Prostate gland (tissue), 2 donors: ENCODE measurements at regions not wholly inside any gene's neighbourhood (a gene's known extent, or its start where the extent isn't known, plus 50 kb on each side); places are given as distances from the start of the nearest gene placed in this dataset.

ENCODE experiments used
- DNase-seq: peaks from one replicate; pipeline ENCODE4 v3.0.0-alpha.2; 2019; ENCODE audit warnings: low spot score
- H3K27ac ChIP-seq, 2 donors: fragments of 200-600 bp; sonication (generic); 2 replicates each; pipeline ENCODE4 v1.5.1; 2017 to 2019
- H3K27me3 ChIP-seq: fragments of 200-600 bp; sonication (generic); replicated peaks from 2 replicates; pipeline ENCODE4 v1.5.1; 2019; ENCODE audit not compliant: insufficient read depth
- H3K36me3 ChIP-seq, 2 donors: fragments of 200-600 bp; sonication (generic); 1 replicate in 1 of 2; 2 replicates in 1 of 2; pipeline versions ENCODE4 v1.5.1 to v1.8.1; 2017 to 2019
- H3K4me1 ChIP-seq: fragments of 200-600 bp; sonication (generic); replicated peaks from 2 replicates; pipeline ENCODE4 v1.5.1; 2019
- H3K4me3 ChIP-seq, 2 donors: fragments of 200-600 bp; sonication (generic); 2 replicates each; pipeline ENCODE4 v1.5.1; 2017 to 2019
- H3K9me3 ChIP-seq: fragments of 200-600 bp; sonication (generic); 2 replicates; pipeline ENCODE4 v1.5.1; 2017
- CTCF ChIP-seq, 4 experiments: fragments of 200-600 bp in 2 of 4; fragments of 450-650 bp in 2 of 4; sonication (generic) in 2 of 4; IDR thresholded peaks; 1 replicate in 3 of 4; 2 replicates in 1 of 4; pipeline ENCODE4 v1.5.1; 2016 to 2019; ENCODE audit warnings: antibody characterized with exemption in 4 of 4, mild to moderate bottlenecking in 2 of 4, moderate library complexity in 2 of 4
- POLR2A ChIP-seq: fragments of 450-650 bp; IDR thresholded peaks from one replicate; pipeline ENCODE4 v1.6.1; 2016; ENCODE audit warnings: antibody characterized with exemption, mild to moderate bottlenecking
- POLR2AphosphoS5 ChIP-seq: sonication (generic); formaldehyde crosslinking; IDR thresholded peaks from one replicate; pipeline ENCODE4 v1.6.1; 2017; ENCODE audit warnings: antibody characterized with exemption
- WGBS: methylation state at CpG from one replicate; pipeline ENCODE4 v1.1.5; 2018; 5-methylcytosine and 5-hydroxymethylcytosine counted together
- intact Hi-C: fragments of 100-400 bp; cut with DNase I; formaldehyde crosslinking; loops from one replicate; pipeline ENCODE4 v1.14.2; 2022

DNA sequence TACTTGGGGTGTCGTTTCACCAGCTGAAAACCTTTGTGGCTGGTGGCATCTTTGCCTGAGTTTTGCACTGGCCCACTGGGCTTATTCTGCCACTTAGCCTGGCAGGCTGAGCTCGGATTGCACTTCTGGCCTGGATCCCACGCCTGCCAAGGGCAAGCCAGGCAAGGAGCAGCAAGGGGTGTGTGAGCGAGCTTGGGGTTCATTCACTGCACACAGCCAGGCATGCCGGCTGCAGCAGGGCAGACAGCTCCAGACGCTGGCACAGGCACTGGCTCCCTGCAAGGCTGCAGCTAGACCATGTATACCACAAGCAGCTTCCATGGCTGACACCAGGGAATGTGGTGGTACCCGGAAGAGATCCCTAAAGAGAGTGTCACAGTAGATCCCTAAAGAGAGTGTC is 476.3 kb downstream of the EPHA5 start:
- WGBS, result 72% methylated on average over 7 of the region's 7 CpGs
- TF ChIP-seq POLR2AphosphoS5 (no peak), CTCF (IDR thresholded peaks at IDR 0.05) (no peak), POLR2A (no peak)
- Histone ChIP-seq H3K27me3 (no peaks in the 10 kb centered on the region), H3K4me1 (no peaks in the 10 kb centered on the region), H3K27ac (no peak overlapping the region), H3K36me3 (no peaks in the 10 kb centered on the region), H3K9me3 (no peaks in the 10 kb centered on the region), H3K4me3 (no peak overlapping the region)
- intact Hi-C loops, result no loop called here
- DNase-seq, result no peak

DNA sequence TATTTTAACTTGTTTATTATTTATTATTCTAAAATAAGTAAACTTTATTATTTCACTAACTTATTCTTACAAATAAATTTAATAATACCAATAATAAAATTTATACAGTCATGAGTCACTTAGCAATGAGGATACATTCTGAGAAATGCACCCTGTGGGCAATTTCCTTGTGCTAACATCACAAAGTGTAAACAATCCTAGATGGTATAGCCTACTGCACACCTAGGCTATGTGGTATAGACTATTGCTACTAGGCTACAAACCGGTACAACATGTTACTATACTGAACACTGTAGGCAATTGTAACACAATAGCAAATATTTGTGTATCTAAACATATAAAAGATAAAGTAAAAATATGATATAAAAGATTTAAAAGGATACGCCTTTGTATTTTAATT is 479.5 kb downstream of the EPHA5 start:
- no peaks in the 10 kb centered on the region for H3K27me3 ChIP-seq
- intact Hi-C loops, result no loop called here
- TF ChIP-seq POLR2A (no peak), CTCF (IDR thresholded peaks at IDR 0.05) (no peak), POLR2AphosphoS5 (no peak)
- no peaks in the 10 kb centered on the region for H3K9me3 ChIP-seq
- no peak overlapping the region for H3K4me3 ChIP-seq
- no peak overlapping the region for H3K27ac ChIP-seq
- no peaks in the 10 kb centered on the region for H3K36me3 ChIP-seq
- 88% methylated on average over 2 of the region's 2 CpGs for WGBS
- no peak for DNase-seq
- no peaks in the 10 kb centered on the region for H3K4me1 ChIP-seq

GRCh38 chr4:65175585-65175984 is 494.7 kb downstream of the EPHA5 start:
- no peak overlapping the region for H3K4me3 ChIP-seq
- no peak overlapping the region for H3K27ac ChIP-seq
- H3K27me3 ChIP-seq, result no peaks in the 10 kb centered on the region
- no peak for DNase-seq
- WGBS, result 73% methylated on average over 5 of the region's 5 CpGs
- H3K9me3 ChIP-seq, result no peaks in the 10 kb centered on the region
- TF ChIP-seq POLR2AphosphoS5 (no peak), CTCF (IDR thresholded peaks at IDR 0.05) (no peak), POLR2A (no peak)
- intact Hi-C loops, result no loop called here
- no peaks in the 10 kb centered on the region for H3K36me3 ChIP-seq
- H3K4me1 ChIP-seq, result no peaks in the 10 kb centered on the region

DNA sequence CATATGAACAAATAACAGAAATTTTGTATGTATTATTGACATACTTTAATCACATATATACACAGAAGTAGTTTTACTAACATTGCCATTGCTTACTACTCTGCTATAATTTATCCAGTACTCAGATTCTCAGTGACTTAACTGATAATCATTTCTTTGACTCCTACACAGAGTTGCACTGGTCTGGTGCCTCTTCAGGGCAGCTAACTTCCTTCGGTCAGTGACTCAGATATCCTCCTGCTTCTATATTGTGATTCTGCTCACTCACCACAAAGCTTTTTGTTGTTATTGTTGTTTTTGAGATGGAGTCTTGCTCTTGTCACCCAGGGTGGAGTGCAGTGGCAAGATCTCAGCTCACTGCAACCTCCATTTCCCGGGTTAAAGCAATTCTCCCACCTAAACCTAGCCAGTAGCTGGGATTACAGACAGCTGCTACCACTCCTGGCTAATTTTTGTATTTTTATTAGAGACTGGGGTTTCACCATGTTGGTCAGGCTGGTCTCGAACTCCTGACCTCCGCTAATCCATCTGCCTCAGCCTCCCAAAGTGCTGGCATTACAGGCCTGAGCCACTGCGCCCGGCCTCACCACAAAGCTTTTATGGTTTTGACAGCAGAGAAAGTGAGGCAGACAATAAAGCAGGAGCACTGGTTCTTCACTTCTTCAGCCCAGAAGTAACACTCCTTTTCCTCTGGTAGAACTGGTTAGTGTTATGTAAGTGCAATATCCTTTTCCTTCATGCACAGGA is 499.3 kb downstream of the EPHA5 start:
- no peak for TF ChIP-seq POLR2AphosphoS5
- TF ChIP-seq CTCF (IDR thresholded peaks at IDR 0.05), result no peak
- no peak for TF ChIP-seq POLR2A
- Histone ChIP-seq H3K4me3 (no peak overlapping the region), H3K27me3 (no peaks in the 10 kb centered on the region), H3K36me3 (no peaks in the 10 kb centered on the region), H3K4me1 (no peaks in the 10 kb centered on the region), H3K27ac (no peak overlapping the region), H3K9me3 (no peaks in the 10 kb centered on the region)
- DNase-seq, result no peak
- intact Hi-C loops, result no loop called here
- 89% methylated on average over 6 of the region's 6 CpGs for WGBS

GRCh38 chr4:65167719-65168118 is 502.6 kb downstream of the EPHA5 start:
- H3K4me3 ChIP-seq, result no peak overlapping the region
- intact Hi-C loops, result no loop called here
- no peaks in the 10 kb centered on the region for H3K9me3 ChIP-seq
- H3K27ac ChIP-seq, result no peak overlapping the region
- no peaks in the 10 kb centered on the region for H3K27me3 ChIP-seq
- no peaks in the 10 kb centered on the region for H3K36me3 ChIP-seq
- no peak for TF ChIP-seq POLR2A
- TF ChIP-seq POLR2AphosphoS5, result no peak
- no peak for TF ChIP-seq CTCF (IDR thresholded peaks at IDR 0.05)
- DNase-seq, result no peak
- 37% methylated on average over 3 of the region's 3 CpGs for WGBS
- H3K4me1 ChIP-seq, result no peaks in the 10 kb centered on the region
